Activated CD4-positive, alpha-beta T cell treated with anti-CD3 and anti-CD28 coated beads, Interleukin-2, amount 50 U/mL, for 16 hours (primary cell): ENCODE measurements at regions not wholly inside any gene's neighbourhood (a gene's known extent, or its start where the extent isn't known, plus 50 kb on each side); places are given as distances from the start of the nearest gene placed in this dataset.

ENCODE experiments used
- DNase-seq: peaks from one replicate; pipeline ENCODE4 v3.0.0-alpha.2; 2020

DNA sequence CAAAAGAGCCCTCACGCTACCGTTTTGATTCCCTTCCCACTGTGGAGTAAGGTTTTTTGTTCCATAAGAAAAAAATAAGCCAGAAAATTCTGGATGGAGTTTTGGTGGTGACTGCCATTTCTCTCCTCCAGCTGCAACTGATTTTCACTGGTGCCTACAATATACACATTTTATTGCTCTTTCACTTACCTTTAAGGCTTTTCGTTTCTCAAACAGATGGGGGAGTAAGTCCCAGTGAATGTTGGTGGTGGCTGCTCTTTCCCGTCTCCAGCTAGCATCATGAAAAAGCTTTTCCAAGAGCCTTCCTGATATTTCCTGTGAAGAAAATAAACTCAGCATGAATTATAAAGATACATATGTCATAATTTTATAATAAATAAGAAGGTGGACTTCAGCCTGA, 932.5 kb upstream of the PIK3C3 start:
- DNase-seq: no peak

DNA sequence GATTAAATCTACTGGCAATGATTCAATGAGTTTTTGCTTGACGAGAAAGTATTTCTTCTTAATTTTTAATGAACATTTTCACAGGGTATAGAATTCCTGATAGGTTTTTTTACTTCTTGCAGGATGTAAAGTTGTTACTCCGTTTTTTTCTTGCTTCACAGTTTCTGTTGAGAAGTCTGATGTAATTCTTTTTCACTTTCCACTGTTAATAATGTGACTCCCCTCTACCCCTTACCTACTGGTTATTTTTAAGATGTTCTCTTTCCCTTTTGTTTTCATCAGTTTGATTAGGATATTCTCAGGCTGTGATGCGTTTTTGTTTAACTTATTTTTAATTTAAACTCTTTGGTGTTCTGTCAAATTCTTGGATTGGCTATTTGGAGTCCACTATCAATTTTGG, 933.9 kb upstream of the PIK3C3 start:
- no peak for DNase-seq

GRCh38 chr18:41012194-41012593, 942.8 kb upstream of the PIK3C3 start:
- DNase-seq: no peak

DNA sequence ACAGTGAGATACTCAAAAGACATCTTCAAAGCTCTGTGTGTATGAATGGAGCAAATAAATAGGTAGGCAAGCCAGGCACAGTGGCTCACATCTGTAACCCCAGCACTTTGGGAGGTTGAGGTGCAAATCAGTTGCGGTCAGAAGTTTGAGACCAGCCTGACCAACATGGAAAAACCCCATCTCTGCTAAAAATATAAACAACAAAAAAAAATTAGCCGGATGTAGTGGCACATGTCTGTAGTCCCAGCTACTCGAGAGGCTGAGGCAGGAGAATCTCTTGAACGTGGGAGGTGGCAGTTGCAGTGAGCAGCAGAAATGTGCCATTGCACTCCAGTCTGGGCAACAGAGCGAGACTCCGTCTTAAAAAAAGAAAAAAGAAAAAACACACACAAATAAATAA, 945.1 kb upstream of the PIK3C3 start:
- no peak for DNase-seq

DNA sequence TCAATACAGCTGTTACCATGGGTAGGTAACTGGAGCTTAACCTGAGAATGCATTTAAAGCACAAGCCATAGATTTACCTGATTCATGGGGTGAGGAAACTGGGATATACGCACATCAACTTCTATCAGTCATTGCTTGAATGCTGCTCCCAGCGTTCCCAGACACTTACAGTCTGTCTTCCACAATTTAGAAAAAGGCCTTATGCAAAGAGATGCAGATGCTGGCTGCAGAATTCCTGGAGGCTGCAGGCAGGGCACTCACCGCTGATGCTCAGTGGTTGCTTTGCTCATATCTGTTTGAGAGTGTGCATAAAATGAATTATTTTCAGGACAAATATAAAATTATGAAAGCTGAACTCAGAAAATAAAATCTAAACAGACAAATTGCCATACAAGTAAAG, 950.7 kb upstream of the PIK3C3 start:
- no peak for DNase-seq

DNA sequence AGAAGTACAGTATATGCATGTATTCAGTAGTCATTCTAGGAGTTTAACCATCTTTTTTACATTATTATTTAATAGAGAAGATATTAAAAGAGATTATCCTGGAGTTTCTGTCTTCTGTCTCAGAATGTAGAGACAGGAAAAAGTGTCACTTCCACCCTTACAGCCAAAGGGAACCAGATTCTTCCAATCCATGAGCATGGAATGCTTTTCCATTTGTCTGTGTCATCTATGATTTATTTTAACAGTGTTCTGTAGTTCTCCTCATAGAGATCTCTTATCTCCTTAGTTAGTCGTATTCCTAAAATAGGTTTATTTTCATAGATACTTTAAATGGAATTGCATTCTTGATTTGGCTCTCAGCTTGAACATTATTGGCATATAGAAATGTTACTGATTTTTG, 959.5 kb upstream of the PIK3C3 start:
- DNase-seq: no peak

- DNase-seq: no peak
Observed at GRCh38 chr18:40993363-40993762, 961.7 kb upstream of the PIK3C3 start.

DNA sequence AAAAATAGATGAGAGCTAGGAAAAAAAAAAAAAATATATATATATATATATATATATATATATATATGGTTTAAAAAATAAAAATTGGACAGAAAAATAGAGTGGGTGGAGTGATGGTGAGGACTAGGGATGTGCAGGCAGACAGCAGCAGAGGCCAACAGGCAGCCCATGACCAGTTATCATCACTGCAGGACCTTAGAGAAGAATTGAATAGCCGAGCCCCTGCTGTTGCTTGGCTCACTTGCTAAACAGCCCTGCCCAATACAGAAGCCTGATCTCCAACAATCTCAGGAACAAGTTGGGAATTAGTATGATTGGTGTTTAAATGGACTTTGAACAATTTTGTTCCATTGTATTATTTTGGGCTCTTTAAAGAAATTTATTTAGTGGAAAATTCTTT, 967.5 kb upstream of the PIK3C3 start:
- no peak for DNase-seq

DNA sequence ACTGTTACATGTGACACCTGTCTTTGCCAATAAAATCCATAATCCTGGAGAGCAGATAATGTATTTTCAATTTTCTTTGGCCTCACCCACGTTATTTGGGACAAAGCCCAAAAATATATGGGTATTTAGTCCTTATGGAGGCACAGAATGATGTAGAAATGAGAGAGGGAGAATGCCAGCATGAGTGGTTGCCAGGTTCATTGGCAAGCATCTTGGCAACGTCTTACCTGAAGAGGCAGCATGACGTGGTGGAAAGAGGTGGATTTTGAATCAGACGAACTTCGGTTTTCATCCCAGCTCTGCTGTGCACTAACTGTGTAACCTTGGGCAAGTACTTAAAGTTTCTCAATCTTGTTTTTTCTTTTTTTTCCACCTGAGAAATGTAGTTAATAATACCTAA, 969.6 kb upstream of the PIK3C3 start:
- no peak for DNase-seq

GRCh38 chr18:40984856-40985255, 970.2 kb upstream of the PIK3C3 start:
- DNase-seq: no peak

DNA sequence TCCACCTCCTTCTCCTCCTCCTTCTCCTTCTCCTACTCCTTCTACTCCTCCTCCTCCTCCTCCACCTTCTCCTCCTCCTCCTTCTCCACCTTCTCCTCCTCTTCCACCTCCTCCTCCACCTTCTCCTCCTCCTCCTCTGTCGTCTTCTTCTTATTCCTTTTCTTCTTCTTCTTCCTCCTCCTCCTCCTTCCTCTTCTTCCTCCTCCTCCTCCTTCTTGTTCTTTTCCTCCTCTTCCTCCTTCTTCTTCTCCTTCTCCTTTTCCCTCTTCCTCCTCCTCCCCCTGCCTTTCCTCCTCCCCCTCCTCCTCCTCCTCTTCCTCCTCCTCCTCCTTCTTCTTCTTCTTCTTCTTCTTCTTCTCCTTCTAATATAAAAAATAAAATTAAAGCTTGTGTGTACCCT, 971.2 kb upstream of the PIK3C3 start:
- DNase-seq: no peak

DNA sequence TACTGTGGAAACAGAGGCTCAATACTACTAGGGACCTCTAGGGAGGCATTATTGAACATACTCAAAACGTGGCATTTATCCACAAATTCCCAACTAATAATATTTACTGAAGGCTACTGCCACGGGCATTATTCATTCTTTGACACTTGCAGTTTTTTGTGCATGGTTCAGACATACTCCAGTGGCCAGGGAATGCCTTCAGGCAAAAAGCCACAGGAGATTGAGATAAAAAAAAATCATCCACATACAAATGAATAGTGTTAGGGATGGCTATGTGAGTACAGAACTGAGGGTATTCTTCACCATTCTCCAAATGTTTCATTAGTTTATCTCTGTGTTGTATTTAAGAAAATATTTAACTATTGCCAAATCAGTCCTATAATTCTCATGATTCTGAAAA, 974.9 kb upstream of the PIK3C3 start:
- no peak for DNase-seq

DNA sequence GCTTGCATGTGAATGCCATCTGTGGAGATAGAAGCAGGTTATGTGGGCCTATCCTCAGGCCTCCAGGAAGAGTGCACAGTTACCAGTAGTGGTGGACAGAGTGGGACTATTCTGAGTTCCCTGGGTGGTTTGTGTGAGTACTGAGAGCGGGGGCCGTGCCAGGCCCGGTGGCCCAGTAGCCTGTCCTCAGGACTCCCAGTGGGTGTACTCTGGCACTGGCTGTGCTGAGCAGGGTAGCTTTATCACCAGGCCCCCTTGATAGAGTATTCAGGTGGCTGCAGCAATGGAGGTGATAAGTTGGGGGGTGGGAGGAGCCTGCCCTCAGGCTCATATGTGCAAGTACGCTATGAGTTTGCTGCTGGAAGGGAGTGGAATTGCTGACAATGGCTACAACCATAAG, 979.0 kb upstream of the PIK3C3 start:
- DNase-seq: no peak

- DNase-seq: no peak
Observed at GRCh38 chr18:40974448-40974847, 980.6 kb upstream of the PIK3C3 start.

- no peak for DNase-seq
Observed at GRCh38 chr18:40962784-40963183, 992.2 kb upstream of the PIK3C3 start.

DNA sequence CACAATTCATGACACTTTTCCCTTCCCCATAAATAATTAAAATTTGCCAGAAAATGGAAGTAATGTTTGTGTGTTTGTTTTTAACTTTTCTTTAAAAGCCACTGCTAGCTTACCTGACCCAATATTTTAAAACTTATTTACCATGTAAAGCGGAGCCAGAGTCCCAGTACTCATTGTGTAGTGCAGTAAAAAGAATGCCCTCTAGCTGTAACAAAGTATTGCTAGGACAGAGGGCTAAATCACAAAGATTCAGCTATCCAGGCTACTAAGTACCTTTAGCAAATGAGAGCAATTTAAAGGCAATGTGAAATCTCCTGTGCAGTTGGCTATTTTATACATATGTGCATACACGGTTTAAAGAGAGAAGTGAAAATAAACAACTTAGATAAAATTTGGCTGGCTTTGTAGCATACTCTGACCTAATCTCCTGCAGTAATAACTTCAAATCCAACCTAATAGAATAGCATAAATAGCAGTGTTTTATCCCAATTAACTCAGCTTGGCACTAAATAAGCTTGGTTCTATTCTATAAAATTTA, 997.4 kb upstream of the PIK3C3 start:
- no peak for DNase-seq

- no peak for DNase-seq
Observed at GRCh38 chr18:40956213-40956612, 998.8 kb upstream of the PIK3C3 start.

- no peak for DNase-seq
Observed at GRCh38 chr18:40955351-40955750, 999.7 kb upstream of the PIK3C3 start.

DNA sequence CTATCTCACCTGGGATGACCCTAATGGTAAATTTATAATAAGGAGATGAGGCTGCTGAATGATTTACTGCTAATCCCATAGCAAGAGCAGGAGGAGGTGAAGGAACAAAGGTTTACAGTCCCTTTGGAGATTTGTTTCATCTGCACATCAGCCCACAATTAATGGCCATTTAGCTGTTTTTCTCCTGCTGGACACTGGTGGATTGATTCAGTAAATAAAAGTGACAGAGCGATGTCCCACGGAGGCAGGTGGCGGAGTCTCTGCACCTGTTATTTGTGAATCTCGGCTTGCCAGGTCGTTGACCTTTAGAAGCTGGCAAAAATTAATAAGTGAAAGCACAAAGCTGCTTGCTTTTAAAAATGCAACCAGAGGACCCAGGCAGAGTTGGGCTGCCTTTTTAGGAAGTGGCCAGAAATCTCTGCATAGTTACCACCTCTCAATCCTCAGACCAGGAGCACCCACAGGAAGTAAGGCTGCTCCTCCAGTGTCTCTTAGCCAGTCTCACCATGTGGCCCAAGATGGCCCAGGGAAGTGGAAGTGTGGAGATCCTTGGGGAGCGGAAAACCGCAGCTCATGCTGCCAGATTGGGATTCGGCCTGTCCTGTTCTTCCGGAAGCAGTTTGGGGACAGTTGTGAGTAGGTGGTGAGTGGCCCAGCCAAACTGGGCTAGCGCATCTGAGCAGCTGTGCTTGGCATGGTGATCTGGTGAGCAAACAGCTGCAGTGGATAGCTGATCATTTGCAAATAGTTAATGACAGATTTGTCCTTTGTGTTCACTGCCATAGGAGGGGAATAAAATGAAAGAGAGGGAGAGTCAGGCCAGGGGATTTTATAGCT, 1005.7 kb upstream of the PIK3C3 start:
- DNase-seq: no peak

GRCh38 chr18:40944576-40944975, 1010.5 kb upstream of the PIK3C3 start:
- no peak for DNase-seq

- DNase-seq: no peak
Observed at GRCh38 chr18:40939656-40940515, 1015.1 kb upstream of the PIK3C3 start.

- DNase-seq: no peak
Observed at GRCh38 chr18:40938615-40939014, 1016.4 kb upstream of the PIK3C3 start.

GRCh38 chr18:40937386-40937785, 1017.6 kb upstream of the PIK3C3 start:
- DNase-seq: no peak

- peak; percentile 6 for DNase-seq
Observed at GRCh38 chr18:40935423-40935822, 1019.6 kb upstream of the PIK3C3 start.
